ENCODE measurements at regions not wholly inside any gene's neighbourhood (a gene's known extent, or its start where the extent isn't known, plus 50 kb on each side); places are given as distances from the start of the nearest gene placed in this dataset.
A peak's percentile ranks its signal among the peaks of the same experiment; 100 is the strongest.

DNA sequence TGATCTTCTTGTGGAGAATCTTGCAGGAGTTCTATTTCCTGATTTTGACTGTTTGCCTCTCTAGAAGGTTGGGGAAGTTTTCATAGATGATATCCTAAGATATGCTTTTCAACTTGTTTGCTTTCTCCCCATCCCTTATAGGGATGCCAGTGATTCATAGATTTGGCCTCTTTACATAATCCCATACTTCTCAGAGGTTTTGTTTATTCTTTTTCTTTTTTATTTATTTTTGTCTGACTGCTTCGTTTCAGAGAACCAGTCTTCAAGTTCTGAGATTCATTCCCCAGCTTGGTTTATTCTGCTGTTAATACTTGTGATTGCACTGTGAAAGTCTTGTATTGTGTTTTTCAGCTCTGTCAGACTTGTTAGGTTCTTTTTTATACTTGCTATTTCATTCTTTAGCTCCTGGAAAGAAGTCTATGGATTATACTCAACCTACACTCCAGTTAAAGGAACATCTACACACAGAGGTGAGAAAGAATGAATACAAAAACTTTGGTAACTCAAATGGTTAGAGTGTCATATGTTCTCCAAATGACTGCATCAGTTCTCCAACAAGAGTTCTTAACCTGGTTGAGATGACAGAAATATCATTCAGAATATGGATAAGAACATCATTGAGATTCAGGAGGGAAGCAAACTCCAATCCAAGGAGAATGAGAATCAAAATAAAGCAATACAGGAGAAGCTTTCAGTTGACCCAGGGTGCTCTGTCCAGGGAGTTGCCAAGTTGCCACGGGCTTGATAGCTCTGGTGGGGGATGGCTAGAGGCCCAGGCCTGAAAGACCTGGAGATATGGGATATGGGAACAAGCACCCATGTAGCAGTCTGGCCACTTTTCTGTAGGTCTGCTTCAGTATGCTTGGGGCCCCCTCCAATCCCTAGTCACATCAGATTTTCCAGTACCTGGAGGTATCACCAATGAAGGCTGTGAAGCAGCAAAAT lies 150.3 kb downstream of the AHR start:
- CTCF ChIA-PET: no interaction called here
- peak; percentile 91 for ATAC-seq
- peak overlapping the region; percentile 48 for H3K27ac ChIP-seq (ENCODE audit: low read length)

DNA sequence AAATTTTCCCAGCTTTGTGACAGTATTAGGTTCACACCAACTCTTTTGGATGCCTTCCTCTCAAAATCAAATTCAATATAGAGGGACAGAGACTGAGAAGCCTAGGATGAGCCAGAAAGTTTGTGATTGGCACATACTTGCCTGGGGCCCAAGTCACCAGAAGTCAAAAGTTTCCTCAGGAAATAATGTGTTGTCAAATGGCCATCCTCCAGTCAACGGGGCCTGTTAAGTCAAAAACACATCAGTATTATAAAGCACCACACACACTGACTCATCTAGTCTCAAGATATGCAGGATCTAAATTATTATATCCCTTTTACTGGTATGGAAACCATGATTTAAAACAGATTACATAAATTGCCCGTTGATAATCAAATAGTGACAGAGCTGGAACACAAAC lies 158.1 kb downstream of the AHR start:
- Histone ChIP-seq H3K27me3 (ENCODE audit: low read length) (no peaks in the 10 kb centered on the region), H3K4me3 (ENCODE audit: low read length) (no peak overlapping the region), H3K9ac (ENCODE audit: low read length) (no peak overlapping the region), H3K4me1 (ENCODE audit: insufficient read depth, low read length) (no peaks in the 10 kb centered on the region), H3K4me2 (ENCODE audit: low read length) (no peak overlapping the region), H4K20me1 (ENCODE audit: low read length) (no peaks in the 10 kb centered on the region), H3F3A (ENCODE audit: low read length, unreplicated experiment) (no peaks in the 10 kb centered on the region), H2AFZ (ENCODE audit: low read length) (no peak overlapping the region), H3K9me2 (replicated peaks; ENCODE audit: low read length) (no peaks in the 10 kb centered on the region), H3K79me2 (ENCODE audit: low read length) (no peaks in the 10 kb centered on the region), H3K36me3 (ENCODE audit: low read depth, low read length) (no peaks in the 10 kb centered on the region), H3K27ac (ENCODE audit: low read length) (no peak overlapping the region), H3K9me3 (ENCODE audit: low read length) (no peaks in the 10 kb centered on the region)
- BruUV-seq (replicated peaks): no TSS peak
- DNase-seq (peak; percentile 7), ATAC-seq (no peak)
- intact Hi-C loops (cut with micrococcal nuclease): no loop called here
- ChIA-PET CTCF (no interaction called here), POLR2A (ENCODE audit: unreplicated experiment) (no interaction called here)
- TF ChIP-seq, protein P1, sequence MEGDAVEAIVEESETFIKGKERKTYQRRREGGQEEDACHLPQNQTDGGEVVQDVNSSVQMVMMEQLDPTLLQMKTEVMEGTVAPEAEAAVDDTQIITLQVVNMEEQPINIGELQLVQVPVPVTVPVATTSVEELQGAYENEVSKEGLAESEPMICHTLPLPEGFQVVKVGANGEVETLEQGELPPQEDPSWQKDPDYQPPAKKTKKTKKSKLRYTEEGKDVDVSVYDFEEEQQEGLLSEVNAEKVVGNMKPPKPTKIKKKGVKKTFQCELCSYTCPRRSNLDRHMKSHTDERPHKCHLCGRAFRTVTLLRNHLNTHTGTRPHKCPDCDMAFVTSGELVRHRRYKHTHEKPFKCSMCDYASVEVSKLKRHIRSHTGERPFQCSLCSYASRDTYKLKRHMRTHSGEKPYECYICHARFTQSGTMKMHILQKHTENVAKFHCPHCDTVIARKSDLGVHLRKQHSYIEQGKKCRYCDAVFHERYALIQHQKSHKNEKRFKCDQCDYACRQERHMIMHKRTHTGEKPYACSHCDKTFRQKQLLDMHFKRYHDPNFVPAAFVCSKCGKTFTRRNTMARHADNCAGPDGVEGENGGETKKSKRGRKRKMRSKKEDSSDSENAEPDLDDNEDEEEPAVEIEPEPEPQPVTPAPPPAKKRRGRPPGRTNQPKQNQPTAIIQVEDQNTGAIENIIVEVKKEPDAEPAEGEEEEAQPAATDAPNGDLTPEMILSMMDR (conservative IDR thresholded peaks at IDR 0.05; ENCODE audit: low read depth, low read length): no peak
- TF ChIP-seq EZH2phosphoT487 (IDR thresholded peaks at IDR 0.05; ENCODE audit: borderline replicate concordance, low read length) (no peak), EZH2 (IDR thresholded peaks at IDR 0.05; ENCODE audit: low read length, unreplicated experiment) (no peak)

More for the DNA sequence above, 150.3 kb downstream of the AHR start:
- no peaks in the 10 kb centered on the region for H3K9me2 ChIP-seq (replicated peaks; ENCODE audit: low read length)
- H2AFZ ChIP-seq (ENCODE audit: low read length): no peak overlapping the region
- peaks cover 21% of the 10 kb centered on the region for H3K4me1 ChIP-seq (ENCODE audit: insufficient read depth, low read length)
- 0 out of 2 replicates have a peak overlapping the region, but pooled peaks have one; percentile 10 for H3K4me2 ChIP-seq (ENCODE audit: low read length)
- TF ChIP-seq, protein P1 (conservative IDR thresholded peaks at IDR 0.05; ENCODE audit: low read depth, low read length): no peak
- TF ChIP-seq EZH2 (IDR thresholded peaks at IDR 0.05; ENCODE audit: low read length, unreplicated experiment) (no peak), EZH2phosphoT487 (IDR thresholded peaks at IDR 0.05; ENCODE audit: borderline replicate concordance, low read length) (no peak)
- intact Hi-C loops (cut with micrococcal nuclease): loop anchor here (2.0 to 10.0 kb wide), 3 partner anchors 110 to 196 kb away; no protein-coding TSS in a partner anchor
- POLR2A ChIA-PET (ENCODE audit: unreplicated experiment): interaction anchor here (0.6 kb wide), 1 partner anchor 41 kb away, joined by 3 read pairs; no protein-coding TSS in a partner anchor
- peaks cover 6% of the 10 kb centered on the region; the same call in 1 of the 2 replicates for H3K9me3 ChIP-seq (ENCODE audit: low read length)
- H3F3A ChIP-seq (ENCODE audit: low read length, unreplicated experiment): no peaks in the 10 kb centered on the region
- no TSS peak for BruUV-seq (replicated peaks)
- no peaks in the 10 kb centered on the region for H4K20me1 ChIP-seq (ENCODE audit: low read length)
- H3K36me3 ChIP-seq (ENCODE audit: low read depth, low read length): peaks cover 4% of the 10 kb centered on the region; the same call in 1 of the 2 replicates
- DNase-seq: peak; percentile 70
- H3K79me2 ChIP-seq (ENCODE audit: low read length): no peaks in the 10 kb centered on the region
- no peak overlapping the region for H3K4me3 ChIP-seq (ENCODE audit: low read length)
- H3K9ac ChIP-seq (ENCODE audit: low read length): no peak overlapping the region
- no peaks in the 10 kb centered on the region for H3K27me3 ChIP-seq (ENCODE audit: low read length)

DNA sequence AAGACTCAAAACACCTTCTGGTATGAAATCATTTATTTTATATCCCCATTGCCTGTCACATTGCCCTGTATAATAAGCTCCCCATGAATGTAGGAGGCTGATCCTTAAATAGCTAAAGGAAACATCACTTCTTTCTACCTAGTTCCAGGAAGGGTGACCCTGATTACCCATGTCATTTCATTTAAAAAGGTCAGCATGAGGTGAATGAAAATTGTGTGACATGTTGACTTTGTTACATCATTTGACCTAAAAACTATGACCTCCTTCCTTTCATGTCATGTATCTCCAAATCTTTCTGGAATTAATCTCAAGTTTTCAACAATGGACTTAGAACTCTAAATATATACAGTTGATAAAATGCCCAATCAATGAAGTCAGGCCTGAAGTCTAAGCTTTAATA lies 161.5 kb downstream of the AHR start:
- Histone ChIP-seq H3K4me1 (ENCODE audit: insufficient read depth, low read length) (no peaks in the 10 kb centered on the region), H3K79me2 (ENCODE audit: low read length) (no peaks in the 10 kb centered on the region), H4K20me1 (ENCODE audit: low read length) (no peaks in the 10 kb centered on the region), H3K27me3 (ENCODE audit: low read length) (no peaks in the 10 kb centered on the region), H3K9me2 (replicated peaks; ENCODE audit: low read length) (no peaks in the 10 kb centered on the region), H3F3A (ENCODE audit: low read length, unreplicated experiment) (no peaks in the 10 kb centered on the region), H3K4me3 (ENCODE audit: low read length) (no peak overlapping the region), H3K9ac (ENCODE audit: low read length) (no peak overlapping the region), H3K36me3 (ENCODE audit: low read depth, low read length) (no peaks in the 10 kb centered on the region), H3K27ac (ENCODE audit: low read length) (no peak overlapping the region), H2AFZ (ENCODE audit: low read length) (no peak overlapping the region), H3K9me3 (ENCODE audit: low read length) (no peaks in the 10 kb centered on the region), H3K4me2 (ENCODE audit: low read length) (no peak overlapping the region)
- no peak for TF ChIP-seq EZH2 (IDR thresholded peaks at IDR 0.05; ENCODE audit: low read length, unreplicated experiment)
- TF ChIP-seq, protein P1 (conservative IDR thresholded peaks at IDR 0.05; ENCODE audit: low read depth, low read length): no peak
- TF ChIP-seq EZH2phosphoT487 (IDR thresholded peaks at IDR 0.05; ENCODE audit: borderline replicate concordance, low read length): no peak
- no TSS peak for BruUV-seq (replicated peaks)
- intact Hi-C loops (cut with micrococcal nuclease): no loop called here
- no peak for DNase-seq
- ChIA-PET POLR2A (ENCODE audit: unreplicated experiment) (no interaction called here), CTCF (interaction anchor here (0.7 kb wide), 1 partner anchor 82 kb away, joined by 6 read pairs; no protein-coding TSS in a partner anchor)
- ATAC-seq: no peak

All from PC-3 (cell line).